ENCODE measurements at regions not wholly inside any gene's neighbourhood (a gene's known extent, or its start where the extent isn't known, plus 50 kb on each side); places are given as distances from the start of the nearest gene placed in this dataset.

DNA sequence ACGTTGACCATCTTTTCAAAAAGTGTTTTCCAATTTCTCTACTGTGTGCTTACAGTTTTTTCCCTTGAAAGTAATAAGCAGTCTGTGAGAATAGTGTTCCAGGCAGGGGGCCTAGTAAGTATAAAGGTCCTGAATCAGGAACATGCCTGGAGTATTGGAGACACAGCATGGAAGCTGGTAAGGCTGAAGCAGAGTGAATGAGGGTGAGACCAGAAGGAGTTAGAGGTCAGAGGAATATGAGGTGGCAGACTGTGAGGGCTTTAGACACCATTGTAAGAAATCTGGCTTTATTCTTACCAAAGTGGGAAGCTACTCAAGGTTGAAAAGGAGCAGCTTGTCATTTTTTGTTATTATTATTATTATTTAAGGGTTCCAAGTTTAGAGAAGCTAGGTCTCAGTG, 107.4 kb downstream of the CT47B1 start:
- Histone ChIP-seq H2AFZ (ENCODE audit: low read length) (no peak overlapping the region), H2BK5ac (ENCODE audit: insufficient read length, low read length) (no peak overlapping the region), H2BK120ac (ENCODE audit: low read depth, low read length, poor library complexity, severe bottlenecking) (no peak overlapping the region), H3K79me2 (ENCODE audit: insufficient read depth, low read length) (no peaks in the 10 kb centered on the region), H4K5ac (ENCODE audit: insufficient read length, low read depth, low read length) (no peak overlapping the region), H4K20me1 (ENCODE audit: control insufficient read depth, insufficient read depth, insufficient read length) (no peaks in the 10 kb centered on the region), H2BK20ac (ENCODE audit: low read depth, low read length, poor library complexity, severe bottlenecking) (no peak overlapping the region), H2BK15ac (ENCODE audit: low read depth, low read length) (no peak overlapping the region), H4K91ac (ENCODE audit: insufficient read length, low read depth, low read length) (no peak overlapping the region), H3K27me3 (ENCODE audit: insufficient read depth, low read length) (no peaks in the 10 kb centered on the region), H3T11ph (ENCODE audit: low read length) (no peak overlapping the region), H3K4ac (ENCODE audit: low read depth, low read length) (no peak overlapping the region), H3K27ac (ENCODE audit: insufficient read length, low read depth, low read length) (no peak overlapping the region), H3K14ac (ENCODE audit: insufficient read depth, low read length) (no peak overlapping the region), H3K4me1 (ENCODE audit: insufficient read depth, low read length) (no peaks in the 10 kb centered on the region), H3K18ac (ENCODE audit: insufficient read length, low read depth, low read length) (no peak overlapping the region), H4K8ac (replicated peaks; ENCODE audit: insufficient read length, low read depth, low read length) (no peak overlapping the region), H3K23ac (ENCODE audit: insufficient read length, low read depth, low read length) (no peak overlapping the region), H3K4me2 (ENCODE audit: insufficient read depth, insufficient read length, low read length) (no peak overlapping the region), H3K79me1 (ENCODE audit: insufficient read depth, low read depth, low read length, poor library complexity, severe bottlenecking) (no peaks in the 10 kb centered on the region), H3K23me2 (ENCODE audit: insufficient read length, low read depth, low read length, poor library complexity, severe bottlenecking) (no peaks in the 10 kb centered on the region), H3K9me3 (ENCODE audit: control insufficient read depth, low read depth, low read length) (peaks cover 17% of the 10 kb centered on the region), H2BK12ac (ENCODE audit: insufficient read length, low read depth, low read length) (no peak overlapping the region), H3K9ac (ENCODE audit: extremely low read depth, insufficient read length, low read length) (no peak overlapping the region), H2AK5ac (ENCODE audit: insufficient read length, low read length) (no peak overlapping the region), H3K56ac (ENCODE audit: insufficient read length, low read depth, low read length) (no peak overlapping the region)
- WGBS (ENCODE audit: extremely low coverage, insufficient read length, low lambda C conversion rate) = no CpG with 5 or more reads among the region's 1 CpG
- Mint-ChIP-seq H3K27ac (no peak overlapping the region), H3K9me3 (peaks cover 40 to 51% of the 10 kb centered on the region in 2 experiments), H3K36me3 (ENCODE audit: insufficient read depth in 1 of 3, low read depth in 3 of 3) (no peaks in the 10 kb centered on the region; a peak in 1 of 7 replicates), H3K4me1 (no peaks in the 10 kb centered on the region), H3K27me3 (ENCODE audit: low read depth) (peaks cover 15% of the 10 kb centered on the region), H3K4me3 (no peak overlapping the region)
- TF ChIP-seq, protein P1, sequence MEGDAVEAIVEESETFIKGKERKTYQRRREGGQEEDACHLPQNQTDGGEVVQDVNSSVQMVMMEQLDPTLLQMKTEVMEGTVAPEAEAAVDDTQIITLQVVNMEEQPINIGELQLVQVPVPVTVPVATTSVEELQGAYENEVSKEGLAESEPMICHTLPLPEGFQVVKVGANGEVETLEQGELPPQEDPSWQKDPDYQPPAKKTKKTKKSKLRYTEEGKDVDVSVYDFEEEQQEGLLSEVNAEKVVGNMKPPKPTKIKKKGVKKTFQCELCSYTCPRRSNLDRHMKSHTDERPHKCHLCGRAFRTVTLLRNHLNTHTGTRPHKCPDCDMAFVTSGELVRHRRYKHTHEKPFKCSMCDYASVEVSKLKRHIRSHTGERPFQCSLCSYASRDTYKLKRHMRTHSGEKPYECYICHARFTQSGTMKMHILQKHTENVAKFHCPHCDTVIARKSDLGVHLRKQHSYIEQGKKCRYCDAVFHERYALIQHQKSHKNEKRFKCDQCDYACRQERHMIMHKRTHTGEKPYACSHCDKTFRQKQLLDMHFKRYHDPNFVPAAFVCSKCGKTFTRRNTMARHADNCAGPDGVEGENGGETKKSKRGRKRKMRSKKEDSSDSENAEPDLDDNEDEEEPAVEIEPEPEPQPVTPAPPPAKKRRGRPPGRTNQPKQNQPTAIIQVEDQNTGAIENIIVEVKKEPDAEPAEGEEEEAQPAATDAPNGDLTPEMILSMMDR (conservative IDR thresholded peaks at IDR 0.05) = no peak
- no peak for DNase-seq
